ENCODE measurements at regions not wholly inside any gene's neighbourhood (a gene's known extent, or its start where the extent isn't known, plus 50 kb on each side); places are given as distances from the start of the nearest gene placed in this dataset.

- ATAC-seq (ENCODE audit: low FRiP score): no peak
- TF ChIP-seq, protein P1, sequence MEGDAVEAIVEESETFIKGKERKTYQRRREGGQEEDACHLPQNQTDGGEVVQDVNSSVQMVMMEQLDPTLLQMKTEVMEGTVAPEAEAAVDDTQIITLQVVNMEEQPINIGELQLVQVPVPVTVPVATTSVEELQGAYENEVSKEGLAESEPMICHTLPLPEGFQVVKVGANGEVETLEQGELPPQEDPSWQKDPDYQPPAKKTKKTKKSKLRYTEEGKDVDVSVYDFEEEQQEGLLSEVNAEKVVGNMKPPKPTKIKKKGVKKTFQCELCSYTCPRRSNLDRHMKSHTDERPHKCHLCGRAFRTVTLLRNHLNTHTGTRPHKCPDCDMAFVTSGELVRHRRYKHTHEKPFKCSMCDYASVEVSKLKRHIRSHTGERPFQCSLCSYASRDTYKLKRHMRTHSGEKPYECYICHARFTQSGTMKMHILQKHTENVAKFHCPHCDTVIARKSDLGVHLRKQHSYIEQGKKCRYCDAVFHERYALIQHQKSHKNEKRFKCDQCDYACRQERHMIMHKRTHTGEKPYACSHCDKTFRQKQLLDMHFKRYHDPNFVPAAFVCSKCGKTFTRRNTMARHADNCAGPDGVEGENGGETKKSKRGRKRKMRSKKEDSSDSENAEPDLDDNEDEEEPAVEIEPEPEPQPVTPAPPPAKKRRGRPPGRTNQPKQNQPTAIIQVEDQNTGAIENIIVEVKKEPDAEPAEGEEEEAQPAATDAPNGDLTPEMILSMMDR (IDR thresholded peaks at IDR 0.05): no peak
These were observed 1086.9 kb upstream of the CDH6 start for GRCh38 chr5:30106596-30106995.

DNA sequence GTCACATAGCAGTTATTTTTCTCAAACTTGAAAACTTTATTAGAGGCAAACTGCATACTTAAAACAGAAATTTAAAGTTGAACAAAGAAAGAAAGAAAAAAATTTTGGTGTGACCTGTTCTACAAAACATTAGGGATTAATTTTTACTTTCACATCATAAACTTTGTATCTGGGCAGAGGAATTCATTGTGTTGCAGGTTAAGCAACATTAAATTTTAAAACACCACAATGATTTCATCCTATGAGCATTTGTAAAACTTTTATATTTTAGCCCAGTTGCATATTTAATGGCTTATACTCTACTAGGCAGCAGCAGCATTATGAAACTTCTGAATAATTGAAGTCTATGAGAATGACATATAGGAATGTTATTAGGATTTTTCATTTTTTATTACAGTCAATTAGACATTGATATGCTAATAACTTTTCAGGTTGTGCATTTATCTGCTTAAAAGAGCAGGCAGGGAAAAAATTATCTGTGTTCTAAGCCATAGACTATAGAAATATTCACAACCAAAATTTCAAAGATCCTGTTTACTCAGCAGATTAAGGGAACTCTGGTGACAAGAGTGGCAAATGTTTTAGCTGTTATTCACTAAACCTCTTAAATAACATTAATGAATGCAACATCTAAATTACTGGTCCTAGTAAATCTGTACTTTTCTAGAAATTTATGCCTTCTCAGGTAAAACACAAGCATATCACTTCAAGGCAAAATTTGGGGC lies 1088.5 kb upstream of the CDH6 start:
- DNase-seq (ENCODE audit: low spot score) (no peak), ATAC-seq (ENCODE audit: low FRiP score) (no peak)
- TF ChIP-seq, protein P1 (IDR thresholded peaks at IDR 0.05): no peak

More at GRCh38 chr5:30106596-30106995, 1086.9 kb upstream of the CDH6 start:
- no peak for DNase-seq (ENCODE audit: low spot score)

GRCh38 chr5:30103452-30104202 lies 1089.9 kb upstream of the CDH6 start:
- DNase-seq (ENCODE audit: low spot score) (no peak), ATAC-seq (ENCODE audit: low FRiP score) (no peak)
- TF ChIP-seq, protein P1 (IDR thresholded peaks at IDR 0.05): no peak

GRCh38 chr5:30103052-30103451 lies 1090.4 kb upstream of the CDH6 start:
- ATAC-seq (ENCODE audit: low FRiP score): no peak
- TF ChIP-seq, protein P1 (IDR thresholded peaks at IDR 0.05): no peak
- DNase-seq (ENCODE audit: low spot score): no peak

DNA sequence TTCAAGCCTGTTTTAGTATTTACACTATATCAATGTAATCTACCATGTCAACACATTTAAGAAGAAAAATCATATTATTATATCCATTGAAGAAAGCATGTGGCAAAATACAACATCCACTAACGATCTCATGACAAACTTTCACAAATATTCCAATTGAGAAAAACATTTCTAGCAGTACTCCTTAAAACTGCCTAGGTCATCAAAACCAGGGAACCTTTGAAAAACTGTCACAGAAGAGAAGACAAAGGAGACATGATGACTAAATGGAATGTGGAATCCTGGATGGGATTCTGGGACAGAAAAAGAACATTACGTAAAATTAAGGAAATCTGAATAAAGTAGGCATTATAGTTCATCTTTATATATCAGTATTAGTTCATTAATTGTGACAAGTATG lies 1091.3 kb upstream of the CDH6 start:
- no peak for DNase-seq (ENCODE audit: low spot score)
- TF ChIP-seq, protein P1 (IDR thresholded peaks at IDR 0.05): no peak
- no peak for ATAC-seq (ENCODE audit: low FRiP score)

- TF ChIP-seq, protein P1 (IDR thresholded peaks at IDR 0.05): no peak
- DNase-seq (ENCODE audit: low spot score) (no peak), ATAC-seq (ENCODE audit: low FRiP score) (no peak)
These were observed 1092.6 kb upstream of the CDH6 start for GRCh38 chr5:30100929-30101328.
